Lower lobe of right lung (tissue), 2 donors: ENCODE measurements at regions not wholly inside any gene's neighbourhood (a gene's known extent, or its start where the extent isn't known, plus 50 kb on each side); places are given as distances from the start of the nearest gene placed in this dataset.

Experiments used
- ATAC-seq, 2 donors: fragments of 200-7000 bp; cut with Tn5 transposase; one replicate each; pipeline ENCODE4 v1.9.1; 2020 to 2022; ENCODE audit warnings: mild to moderate bottlenecking in 2 of 2, moderate library complexity in 2 of 2
- DNase-seq: peaks from one replicate; pipeline ENCODE4 v3.0.0-alpha.2; 2020
- H3K27ac ChIP-seq: fragments of 200-600 bp; one replicate; pipeline ENCODE4 v1.8.0; 2022
- H3K27me3 ChIP-seq: fragments of 200-600 bp; one replicate; pipeline ENCODE4 v1.8.0; 2022; ENCODE audit warnings: low read depth
- H3K36me3 ChIP-seq: fragments of 200-600 bp; one replicate; pipeline ENCODE4 v1.8.0; 2022; ENCODE audit warnings: mild to moderate bottlenecking
- H3K4me1 ChIP-seq: fragments of 200-600 bp; one replicate; pipeline ENCODE4 v1.8.0; 2022
- H3K4me3 ChIP-seq: fragments of 200-600 bp; one replicate; pipeline ENCODE4 v1.8.0; 2022; ENCODE audit warnings: mild to moderate bottlenecking
- H3K9me3 ChIP-seq: fragments of 200-600 bp; one replicate; pipeline ENCODE4 v1.8.0; 2022
- intact Hi-C: fragments of 100-400 bp; cut with DNase I; formaldehyde crosslinking; loops from one replicate; pipeline ENCODE4 v1.11.0; 2022
- TF ChIP-seq, protein P1 (sequence below): fragments of 200-600 bp; IDR thresholded peaks from one replicate; pipeline ENCODE4 v1.8.0; 2022; ENCODE audit warnings: antibody characterized with exemption, mild to moderate bottlenecking
- donor health status: DM: no; HTN: yes; CAD: no; lungs with severe emphysema.

DNA sequence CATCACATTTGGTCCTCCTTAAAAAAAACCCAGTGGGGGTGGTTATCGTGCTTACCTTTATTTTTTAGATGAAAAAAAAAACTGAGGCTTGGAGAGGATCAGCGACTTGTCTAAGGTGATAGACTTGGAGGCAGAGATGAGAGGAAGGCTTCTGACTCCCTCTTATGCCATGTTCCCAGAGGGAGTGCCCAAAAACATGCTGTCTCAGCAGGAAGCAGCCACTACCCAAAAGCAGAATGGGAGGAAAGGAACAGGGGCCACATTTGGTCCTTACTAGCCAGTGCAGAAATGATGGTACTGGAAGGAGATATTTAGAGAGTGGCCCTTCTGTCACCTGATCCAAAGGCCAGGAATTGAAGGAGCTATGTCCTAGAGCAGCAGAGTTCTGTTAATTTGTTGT is 118.4 kb downstream of the B3GNT2 start:
- H3K4me3 ChIP-seq = no peak overlapping the region
- TF ChIP-seq, protein P1, sequence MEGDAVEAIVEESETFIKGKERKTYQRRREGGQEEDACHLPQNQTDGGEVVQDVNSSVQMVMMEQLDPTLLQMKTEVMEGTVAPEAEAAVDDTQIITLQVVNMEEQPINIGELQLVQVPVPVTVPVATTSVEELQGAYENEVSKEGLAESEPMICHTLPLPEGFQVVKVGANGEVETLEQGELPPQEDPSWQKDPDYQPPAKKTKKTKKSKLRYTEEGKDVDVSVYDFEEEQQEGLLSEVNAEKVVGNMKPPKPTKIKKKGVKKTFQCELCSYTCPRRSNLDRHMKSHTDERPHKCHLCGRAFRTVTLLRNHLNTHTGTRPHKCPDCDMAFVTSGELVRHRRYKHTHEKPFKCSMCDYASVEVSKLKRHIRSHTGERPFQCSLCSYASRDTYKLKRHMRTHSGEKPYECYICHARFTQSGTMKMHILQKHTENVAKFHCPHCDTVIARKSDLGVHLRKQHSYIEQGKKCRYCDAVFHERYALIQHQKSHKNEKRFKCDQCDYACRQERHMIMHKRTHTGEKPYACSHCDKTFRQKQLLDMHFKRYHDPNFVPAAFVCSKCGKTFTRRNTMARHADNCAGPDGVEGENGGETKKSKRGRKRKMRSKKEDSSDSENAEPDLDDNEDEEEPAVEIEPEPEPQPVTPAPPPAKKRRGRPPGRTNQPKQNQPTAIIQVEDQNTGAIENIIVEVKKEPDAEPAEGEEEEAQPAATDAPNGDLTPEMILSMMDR = no peak
- no peak overlapping the region for H3K27ac ChIP-seq
- ATAC-seq = no peak
- no peaks in the 10 kb centered on the region for H3K27me3 ChIP-seq
- no peak for DNase-seq
- H3K4me1 ChIP-seq = peaks cover 10% of the 10 kb centered on the region
- no peaks in the 10 kb centered on the region for H3K9me3 ChIP-seq
- intact Hi-C loops = no loop called here
- H3K36me3 ChIP-seq = no peaks in the 10 kb centered on the region

DNA sequence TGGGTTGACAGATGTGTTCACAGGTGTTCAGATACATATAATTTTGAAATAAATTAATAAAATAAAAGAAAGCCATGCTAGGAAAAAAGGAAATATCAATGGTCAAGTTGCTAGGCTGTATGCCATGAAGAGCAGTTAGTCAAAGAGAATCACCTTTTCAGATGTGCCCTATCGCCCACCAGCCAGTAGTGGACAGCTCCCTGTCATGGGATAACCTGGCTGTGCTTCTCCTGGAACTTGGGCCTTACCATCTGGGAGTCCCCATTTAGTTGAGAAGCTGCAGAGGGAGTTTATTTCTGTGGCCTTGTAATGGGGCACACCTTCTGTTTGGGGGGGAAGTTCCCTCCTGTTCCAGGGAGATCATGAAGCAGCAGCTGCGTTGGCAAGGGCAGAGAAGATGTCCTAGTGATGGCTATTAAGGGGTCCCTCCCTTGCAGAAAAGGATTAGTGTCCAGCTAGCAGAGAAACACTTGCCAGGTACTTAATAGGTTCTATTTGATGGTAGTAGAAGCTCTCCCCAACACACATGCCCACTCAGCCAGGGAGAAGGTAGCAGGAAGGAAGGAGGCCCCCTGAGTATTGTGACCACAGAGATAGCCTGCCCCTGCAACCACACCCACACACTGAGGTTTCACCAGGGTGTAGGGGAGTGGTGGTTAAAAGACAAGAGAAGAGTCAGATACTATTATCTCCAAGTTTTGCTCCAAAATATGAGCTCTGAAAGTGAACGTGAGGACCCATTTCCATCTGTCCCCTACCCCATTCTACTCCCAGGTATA is 117.7 kb downstream of the B3GNT2 start:
- H3K27me3 ChIP-seq = no peaks in the 10 kb centered on the region
- DNase-seq = no peak
- TF ChIP-seq, protein P1 = no peak
- H3K27ac ChIP-seq = no peak overlapping the region
- no peaks in the 10 kb centered on the region for H3K36me3 ChIP-seq
- no peak for ATAC-seq
- H3K9me3 ChIP-seq = no peaks in the 10 kb centered on the region
- no peak overlapping the region for H3K4me3 ChIP-seq
- intact Hi-C loops = no loop called here
- peaks cover 13% of the 10 kb centered on the region for H3K4me1 ChIP-seq

DNA sequence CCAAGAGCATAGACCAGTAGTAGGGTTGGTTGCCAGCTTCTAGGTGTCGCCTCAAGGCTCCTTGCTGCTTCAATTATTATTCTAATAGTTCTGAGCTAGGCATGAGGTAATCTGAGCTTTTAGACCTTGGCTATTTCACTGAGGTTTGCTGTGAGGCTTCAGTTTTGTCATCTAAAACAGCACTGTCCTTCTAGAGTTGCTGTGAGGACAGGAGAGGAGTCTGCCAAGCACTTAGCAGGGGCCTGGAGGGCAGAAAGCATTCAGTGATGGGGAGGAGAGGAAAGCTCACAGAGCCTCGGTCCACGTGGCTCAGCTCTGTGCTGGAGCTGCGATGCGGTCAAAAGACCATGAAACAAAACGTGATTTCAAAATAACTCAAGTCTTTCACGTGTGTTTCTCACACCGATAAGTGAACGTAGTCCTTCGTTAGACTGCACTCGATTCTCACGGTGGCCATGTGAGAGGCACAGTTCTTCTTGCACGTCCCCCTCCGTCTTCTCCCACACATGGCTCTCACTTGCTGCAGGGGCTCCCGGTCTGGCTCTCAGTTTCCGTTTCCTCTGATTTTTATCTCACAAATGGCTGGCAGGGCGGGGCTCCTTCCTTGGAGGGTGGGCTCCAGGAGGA is 113.7 kb downstream of the B3GNT2 start:
- intact Hi-C loops = no loop called here
- Histone ChIP-seq H3K27ac (peak overlapping the region; percentile 34), H3K36me3 (no peaks in the 10 kb centered on the region), H3K27me3 (no peaks in the 10 kb centered on the region), H3K4me3 (no peak overlapping the region), H3K9me3 (no peaks in the 10 kb centered on the region), H3K4me1 (peaks cover 51% of the 10 kb centered on the region)
- TF ChIP-seq, protein P1 = no peak
- DNase-seq (no peak), ATAC-seq (no peak)

DNA sequence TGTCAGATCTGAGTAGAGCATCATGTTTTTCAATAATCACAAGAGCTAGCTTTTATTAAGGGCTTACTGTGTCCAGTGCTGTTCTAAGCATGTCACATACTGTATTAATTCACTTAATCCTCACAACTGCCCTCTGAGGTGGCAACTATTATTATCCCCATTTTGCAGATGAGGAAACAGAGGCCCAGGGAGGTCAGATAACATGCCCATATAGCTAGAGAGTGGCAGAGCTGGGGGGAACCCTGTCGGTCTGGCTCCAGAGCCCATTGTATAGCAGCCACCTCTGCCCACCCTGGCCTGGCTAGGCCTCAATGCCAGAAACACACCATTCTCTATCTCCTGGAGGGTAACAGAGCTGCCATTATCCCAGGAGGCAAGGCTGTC is 113.2 kb downstream of the B3GNT2 start:
- Histone ChIP-seq H3K27ac (peak overlapping the region; percentile 34), H3K4me3 (no peak overlapping the region), H3K36me3 (no peaks in the 10 kb centered on the region), H3K9me3 (no peaks in the 10 kb centered on the region), H3K27me3 (no peaks in the 10 kb centered on the region), H3K4me1 (peaks cover 56% of the 10 kb centered on the region)
- intact Hi-C loops = no loop called here
- DNase-seq = no peak
- no peak for ATAC-seq
- TF ChIP-seq, protein P1 = no peak

DNA sequence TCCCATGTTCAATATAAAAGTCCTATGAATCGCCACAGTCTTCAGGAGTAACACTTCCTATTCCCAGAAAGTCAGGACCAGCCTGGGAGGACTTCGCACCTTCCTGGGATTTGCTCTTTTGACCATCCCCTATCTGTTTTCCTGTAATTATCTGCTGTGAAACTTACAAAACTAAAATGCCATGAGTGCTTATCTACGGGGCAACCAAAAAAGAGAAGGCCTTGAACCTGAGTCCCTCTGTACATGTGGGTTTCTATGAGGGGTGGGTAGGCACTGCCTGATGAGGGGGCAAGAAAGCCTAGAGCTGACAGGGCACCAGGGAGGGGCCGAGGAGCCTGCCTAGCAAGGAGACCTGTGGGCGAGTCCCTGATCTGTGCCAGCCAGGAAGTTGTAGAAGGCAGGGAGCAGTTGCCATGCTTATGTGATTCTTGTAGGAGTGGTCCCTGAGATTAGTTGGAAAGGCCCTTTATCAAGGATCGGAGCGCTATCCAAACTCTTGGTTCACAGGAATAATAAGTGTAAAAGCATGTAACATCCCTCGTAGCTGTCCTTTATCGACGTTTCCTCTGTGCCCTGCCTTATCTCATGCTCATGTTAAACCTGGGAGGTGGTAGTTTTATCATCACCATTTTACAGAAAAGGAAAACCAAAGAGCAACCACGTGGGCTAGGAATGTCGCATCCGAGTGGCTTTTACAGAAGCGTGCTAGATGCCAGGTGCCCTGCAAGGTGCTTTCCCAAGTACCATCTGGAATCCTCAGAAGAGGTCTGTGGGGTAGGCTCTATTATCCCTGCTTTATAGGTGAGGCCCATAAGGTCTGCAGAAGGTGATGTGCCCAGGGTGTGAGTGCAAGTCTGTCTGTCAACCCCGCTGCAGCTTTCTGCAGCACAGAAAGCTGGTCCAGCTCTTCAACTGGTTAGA is 111.8 kb downstream of the B3GNT2 start:
- peak; percentile 46 to 48 for ATAC-seq
- TF ChIP-seq, protein P1 = no peak
- no peak for DNase-seq
- H3K27me3 ChIP-seq = no peaks in the 10 kb centered on the region
- H3K9me3 ChIP-seq = no peaks in the 10 kb centered on the region
- H3K4me1 ChIP-seq = peaks cover 63% of the 10 kb centered on the region
- intact Hi-C loops = no loop called here
- H3K27ac ChIP-seq = peak overlapping the region; percentile 56
- no peak overlapping the region for H3K4me3 ChIP-seq
- no peaks in the 10 kb centered on the region for H3K36me3 ChIP-seq
